SK-N-SH (cell line): ENCODE measurements at regions not wholly inside any gene's neighbourhood (a gene's known extent, or its start where the extent isn't known, plus 50 kb on each side); places are given as distances from the start of the nearest gene placed in this dataset.
"Not testable (repeated sequence)": the region's sequence is repeated elsewhere in the genome, so short reads cannot be mapped to it uniquely, and the experiment has no call there.

Experiments used
- CTCF ChIA-PET: fragments of 300-600, 350-600 bp; formaldehyde crosslinking; extraction: SDS; loops from one replicate; lab custom pipeline; 2021; lab: Yijun Ruan, JAX
- POLR2A ChIA-PET: fragments of 350-600 bp; sonication (Branson Sonifier 250); formaldehyde crosslinking; extraction: SDS; loops from one replicate; lab custom pipeline; 2020; ENCODE audit warnings: antibody characterized with exemption, inconsistent platforms; lab: Yijun Ruan, JAX
- DNase-seq: peaks from one replicate; pipeline ENCODE4 v3.0.0; 2012
- H2AFZ ChIP-seq: fragments of 200-600 bp; sonication (generic); 2 replicates; pipeline ENCODE4 v1.8.1; 2016; ENCODE audit warnings: antibody characterized with exemption, mild to moderate bottlenecking, low read depth
- H3F3A ChIP-seq: fragments of 200-600 bp; sonication (generic); replicated peaks from 2 replicates; pipeline ENCODE3; 2016; ENCODE audit warnings: antibody characterized with exemption, mild to moderate bottlenecking; ENCODE audit not compliant: insufficient read depth
- H3K27ac ChIP-seq, 2 experiments: fragments of 200-500 bp in 1 of 2; fragments of 200-600 bp in 1 of 2; sonication (Bioruptor generic) in 1 of 2; sonication (generic), shearing (Covaris generic) in 1 of 2; 2 replicates each; pipeline versions ENCODE4 v1.5.1 to v1.6.1; 2014 to 2016; ENCODE audit warnings: low read depth in 2 of 2, inconsistent platforms in 1 of 2, low read length in 1 of 2, mild to moderate bottlenecking in 1 of 2, mixed read lengths in 1 of 2
- H3K27me3 ChIP-seq: fragments of 200-600 bp; sonication (generic), shearing (Covaris generic); 2 replicates; pipeline ENCODE4 v1.6.1; 2016; ENCODE audit warnings: mixed run types; ENCODE audit not compliant: insufficient read depth
- H3K36me3 ChIP-seq, 2 experiments: fragments of 200-500 bp in 1 of 2; fragments of 200-600 bp in 1 of 2; sonication (Bioruptor generic) in 1 of 2; sonication (generic) in 1 of 2; replicated peaks in 1 of 2; 2 replicates each; pipeline versions ENCODE3 to v1.5.1; 2014 to 2016; ENCODE audit warnings: low read length in 1 of 2, mild to moderate bottlenecking in 1 of 2; ENCODE audit not compliant: insufficient read depth in 2 of 2, control insufficient read depth in 1 of 2
- H3K4me1 ChIP-seq, 2 experiments: fragments of 200-500 bp in 1 of 2; fragments of 200-600 bp in 1 of 2; sonication (Bioruptor generic) in 1 of 2; sonication (generic), shearing (Covaris generic) in 1 of 2; 2 replicates each; pipeline versions ENCODE4 v1.5.1 to v1.6.1; 2014 to 2016; ENCODE audit warnings: low read depth in 1 of 2, low read length in 1 of 2, mixed run types in 1 of 2; ENCODE audit not compliant: insufficient read depth in 2 of 2, control insufficient read depth in 1 of 2
- H3K4me2 ChIP-seq: fragments of 200-600 bp; sonication (generic), shearing (Covaris generic); 2 replicates; pipeline ENCODE4 v1.6.1; 2017; ENCODE audit warnings: mixed run types
- H3K4me3 ChIP-seq, 2 experiments: fragments of 200-500 bp in 1 of 2; fragments of 200-600 bp in 1 of 2; sonication (Bioruptor generic) in 1 of 2; sonication (generic), shearing (Covaris generic) in 1 of 2; 2 replicates each; pipeline versions ENCODE4 v1.5.1 to v1.8.1; 2014 to 2016; ENCODE audit warnings: low read depth in 2 of 2, inconsistent platforms in 1 of 2, low read length in 1 of 2, mild to moderate bottlenecking in 1 of 2, mixed read lengths in 1 of 2, moderate library complexity in 1 of 2
- H3K79me2 ChIP-seq: fragments of 200-600 bp; sonication (generic); 2 replicates; pipeline ENCODE4 v1.8.1; 2017; ENCODE audit warnings: mild to moderate bottlenecking; ENCODE audit not compliant: insufficient read depth
- H3K9ac ChIP-seq: fragments of 200-600 bp; sonication (generic); 2 replicates; pipeline ENCODE4 v1.6.1; 2017; ENCODE audit warnings: mixed run types
- H3K9me2 ChIP-seq: fragments of 200-600 bp; sonication (generic); 2 replicates; pipeline ENCODE4 v1.6.1; 2017; ENCODE audit warnings: mixed run types
- H3K9me3 ChIP-seq: fragments of 200-600 bp; sonication (generic); 2 replicates; pipeline ENCODE4 v1.6.1; 2017; ENCODE audit warnings: mixed run types, mild to moderate bottlenecking, moderate library complexity
- H4K20me1 ChIP-seq: fragments of 200-600 bp; sonication (generic); 2 replicates; pipeline ENCODE4 v1.6.1; 2017; ENCODE audit warnings: mild to moderate bottlenecking, mixed run types; ENCODE audit not compliant: insufficient read depth
- EP300 ChIP-seq, 2 experiments: IDR thresholded peaks; 2 replicates each; pipeline versions ENCODE4 v1.4.0 to v1.6.1; 2012; ENCODE audit warnings: borderline replicate concordance in 1 of 2, low read depth in 1 of 2, low read length in 1 of 2
- EZH2phosphoT487 ChIP-seq: fragments of 200-600 bp; sonication (generic); IDR thresholded peaks from 2 replicates; pipeline ENCODE4 v1.6.1; 2017; ENCODE audit warnings: low read depth, mixed run types, mild to moderate bottlenecking, antibody characterized with exemption, moderate library complexity, borderline replicate concordance
- FOXJ3 ChIP-seq: sonication (generic); formaldehyde crosslinking; IDR thresholded peaks from 2 replicates; pipeline ENCODE4 v1.5.1; 2020; ENCODE audit warnings: mild to moderate bottlenecking, missing genetic modification reagents
- FOXM1 ChIP-seq: IDR thresholded peaks from 2 replicates; pipeline ENCODE4 v1.4.0; 2012; ENCODE audit warnings: low read depth, mild to moderate bottlenecking
- GABPA ChIP-seq: IDR thresholded peaks from 2 replicates; pipeline ENCODE4 v1.4.0; 2012; ENCODE audit warnings: low read depth, mild to moderate bottlenecking
- GATA2 ChIP-seq: sonication (generic); formaldehyde crosslinking; IDR thresholded peaks from 2 replicates; pipeline ENCODE4 v1.5.0; 2020; ENCODE audit warnings: mild to moderate bottlenecking, missing genetic modification reagents
- JUND ChIP-seq: IDR thresholded peaks from 2 replicates; pipeline ENCODE4 v1.4.0; 2012
- MEF2A ChIP-seq: IDR thresholded peaks from 2 replicates; pipeline ENCODE4 v1.4.0; 2012; ENCODE audit warnings: low read depth, borderline replicate concordance
- PBX3 ChIP-seq: IDR thresholded peaks from 2 replicates; pipeline ENCODE4; 2012
- RAD21 ChIP-seq: IDR thresholded peaks from 2 replicates; pipeline ENCODE4 v1.6.1; 2012; ENCODE audit warnings: mild to moderate bottlenecking, low read length
- RCOR1 ChIP-seq: fragments of 150-350 bp; IDR thresholded peaks from 2 replicates; pipeline ENCODE4 v1.6.1; 2017; ENCODE audit warnings: antibody characterized with exemption, low read length
- RXRA ChIP-seq: IDR thresholded peaks from 2 replicates; pipeline ENCODE4 v1.4.0; 2012; ENCODE audit warnings: low read depth, mild to moderate bottlenecking, borderline replicate concordance
- SIN3A ChIP-seq: IDR thresholded peaks from 2 replicates; pipeline ENCODE4 v1.6.1; 2012; ENCODE audit warnings: low read depth, mild to moderate bottlenecking, low read length, moderate library complexity, borderline replicate concordance
- SMC3 ChIP-seq: IDR thresholded peaks from 2 replicates; pipeline ENCODE4 v1.6.1; 2012; ENCODE audit warnings: low read depth, low read length, improper control_type of control experiment
- TAF1 ChIP-seq: IDR thresholded peaks from 2 replicates; pipeline ENCODE4 v1.6.1; 2012; ENCODE audit warnings: low read depth, mild to moderate bottlenecking, low read length, moderate library complexity, borderline replicate concordance
- TCF12 ChIP-seq: IDR thresholded peaks from 2 replicates; pipeline ENCODE4 v1.4.0; 2012
- TEAD4 ChIP-seq: IDR thresholded peaks from 2 replicates; pipeline ENCODE4 v1.4.0; 2012; ENCODE audit warnings: mild to moderate bottlenecking, borderline replicate concordance; ENCODE audit not compliant: insufficient read depth
- USF2 ChIP-seq: fragments of 150-350 bp; IDR thresholded peaks from 2 replicates; pipeline ENCODE4 v1.6.1; 2017; ENCODE audit warnings: antibody characterized with exemption, low read length, low read depth, borderline replicate concordance
- WGBS: methylation state at CpG from one replicate; pipeline ENCODE4 v1.1.6; 2017; ENCODE audit warnings: low lambda C conversion rate; 5-methylcytosine and 5-hydroxymethylcytosine counted together

GRCh38 chr1:187744665-187745064 lies 915.9 kb downstream of the PLA2G4A start:
- no peak overlapping the region for H3K4me3 ChIP-seq
- no peak overlapping the region for H2AFZ ChIP-seq
- no peak overlapping the region for H3K9ac ChIP-seq
- no peaks in the 10 kb centered on the region for H3K4me1 ChIP-seq
- WGBS = 33% methylated on average over 1 of the region's 1 CpG
- no peak overlapping the region for H3K4me2 ChIP-seq
- H3K27ac ChIP-seq = no peak overlapping the region
- ChIA-PET CTCF (no interaction called here), POLR2A (no interaction called here)
- no peaks in the 10 kb centered on the region for H4K20me1 ChIP-seq
- no peaks in the 10 kb centered on the region for H3K9me3 ChIP-seq
- H3K27me3 ChIP-seq = no peaks in the 10 kb centered on the region
- H3K9me2 ChIP-seq = no peaks in the 10 kb centered on the region
- no peak for DNase-seq
- no peak for TF ChIP-seq EZH2phosphoT487
- TF ChIP-seq USF2 = no peak
- H3F3A ChIP-seq = no peaks in the 10 kb centered on the region
- H3K36me3 ChIP-seq = no peaks in the 10 kb centered on the region
- H3K79me2 ChIP-seq = no peaks in the 10 kb centered on the region

GRCh38 chr1:187755536-187755935 lies 926.8 kb downstream of the PLA2G4A start:
- no peaks in the 10 kb centered on the region for H3F3A ChIP-seq
- TF ChIP-seq RAD21 (no peak), FOXM1 (no peak), SMC3 (no peak), PBX3 (no peak), SIN3A (no peak), GABPA (no peak), TEAD4 (no peak), RXRA (no peak), RCOR1 (no peak), GATA2 (CRISPR knock-in tag) (no peak), MEF2A (no peak), TAF1 (no peak), JUND (no peak), FOXJ3 (CRISPR knock-in tag) (no peak), TCF12 (no peak), EP300 (IDR thresholded peaks at IDR 0.05; ENCODE audit: borderline replicate concordance in 1 of 2, low read depth in 1 of 2, low read length in 1 of 2) (no peak), USF2 (no peak)
- H2AFZ ChIP-seq = no peak overlapping the region
- H3K4me1 ChIP-seq = no peaks in the 10 kb centered on the region
- H3K36me3 ChIP-seq = no peaks in the 10 kb centered on the region
- no peaks in the 10 kb centered on the region for H3K9me3 ChIP-seq
- no peaks in the 10 kb centered on the region for H3K79me2 ChIP-seq
- 39% methylated on average over 2 of the region's 2 CpGs for WGBS
- no peak for DNase-seq
- ChIA-PET POLR2A (no interaction called here), CTCF (no interaction called here)
- no peaks in the 10 kb centered on the region for H4K20me1 ChIP-seq
- no peaks in the 10 kb centered on the region for H3K27me3 ChIP-seq
- H3K9me2 ChIP-seq = no peaks in the 10 kb centered on the region
- no peak overlapping the region for H3K4me3 ChIP-seq
- no peak overlapping the region for H3K27ac ChIP-seq
- H3K9ac ChIP-seq = no peak overlapping the region
- no peak overlapping the region for H3K4me2 ChIP-seq

GRCh38 chr1:187756684-187757083 lies 927.9 kb downstream of the PLA2G4A start:
- H3K4me1 ChIP-seq, H3K9me2 ChIP-seq, H3K27me3 ChIP-seq, H3K27ac ChIP-seq, CTCF ChIA-PET, H2AFZ ChIP-seq, H3K4me2 ChIP-seq, H3K4me3 ChIP-seq, H3K79me2 ChIP-seq, H3K9me3 ChIP-seq, H4K20me1 ChIP-seq, H3F3A ChIP-seq, DNase-seq, POLR2A ChIA-PET, H3K36me3 ChIP-seq, H3K9ac ChIP-seq: not testable (repeated sequence)
- 84% methylated on average over 1 of the region's 1 CpG for WGBS
